ENCODE measurements at regions not wholly inside any gene's neighbourhood (a gene's known extent, or its start where the extent isn't known, plus 50 kb on each side); places are given as distances from the start of the nearest gene placed in this dataset.
A peak's percentile ranks its signal among the peaks of the same experiment; 100 is the strongest.
"Not testable (repeated sequence)": the region's sequence is repeated elsewhere in the genome, so short reads cannot be mapped to it uniquely, and the experiment has no call there.

GRCh38 chr2:34734042-34734441 is 1134.9 kb upstream of the FAM98A start:
- no peak for DNase-seq

- DNase-seq: no peak
These were observed 1132.2 kb upstream of the FAM98A start for GRCh38 chr2:34731292-34731691.

- peak in 1 of 51 donors; percentile 7 for DNase-seq
These were observed 1130.7 kb upstream of the FAM98A start for GRCh38 chr2:34729845-34730244.

GRCh38 chr2:34724107-34724506 is 1125.0 kb upstream of the FAM98A start:
- DNase-seq: no peak

- DNase-seq: no peak
These were observed 1124.6 kb upstream of the FAM98A start for GRCh38 chr2:34723683-34724082.

GRCh38 chr2:34719206-34719605 is 1120.1 kb upstream of the FAM98A start:
- no peak for DNase-seq

GRCh38 chr2:34705551-34706247 is 1106.6 kb upstream of the FAM98A start:
- DNase-seq: no peak

- DNase-seq: no peak
These were observed 1104.2 kb upstream of the FAM98A start for GRCh38 chr2:34703292-34703691.

GRCh38 chr2:34702391-34702790 is 1103.3 kb upstream of the FAM98A start:
- not testable (repeated sequence) for DNase-seq

GRCh38 chr2:34677591-34677990 is 1078.5 kb upstream of the FAM98A start:
- DNase-seq: not testable (repeated sequence)

- not testable (repeated sequence) for DNase-seq
These were observed 1078.0 kb upstream of the FAM98A start for GRCh38 chr2:34677119-34677531.

- no peak for DNase-seq
These were observed 1071.4 kb upstream of the FAM98A start for GRCh38 chr2:34670482-34670881.

- DNase-seq: no peak
These were observed 1067.7 kb upstream of the FAM98A start for GRCh38 chr2:34666821-34667220.

GRCh38 chr2:34664266-34664665 is 1065.2 kb upstream of the FAM98A start:
- DNase-seq: no peak

- no peak for DNase-seq
These were observed 1064.2 kb upstream of the FAM98A start for GRCh38 chr2:34663314-34663713.

- DNase-seq: no peak
These were observed 1061.6 kb upstream of the FAM98A start for GRCh38 chr2:34660741-34661140.

GRCh38 chr2:34656632-34657031 is 1057.5 kb upstream of the FAM98A start:
- DNase-seq: no peak

GRCh38 chr2:34652636-34653035 is 1053.5 kb upstream of the FAM98A start:
- no peak for DNase-seq

GRCh38 chr2:34646901-34647300 is 1047.8 kb upstream of the FAM98A start:
- no peak for DNase-seq

- DNase-seq: no peak
These were observed 1033.2 kb upstream of the FAM98A start for GRCh38 chr2:34632327-34632726.

- no peak for DNase-seq
These were observed 1027.9 kb upstream of the FAM98A start for GRCh38 chr2:34627003-34627402.

- DNase-seq: no peak
These were observed 1005.1 kb upstream of the FAM98A start for GRCh38 chr2:34604164-34604563.

- no peak for DNase-seq
These were observed 1003.2 kb upstream of the FAM98A start for GRCh38 chr2:34602262-34602661.

GRCh38 chr2:34601561-34601960 is 1002.5 kb upstream of the FAM98A start:
- DNase-seq: no peak
